ENCODE measurements at regions not wholly inside any gene's neighbourhood (a gene's known extent, or its start where the extent isn't known, plus 50 kb on each side); places are given as distances from the start of the nearest gene placed in this dataset.

GRCh38 chr7:31398815-31399214 lies 58.3 kb upstream of the NEUROD6 start:
- DNase-seq (ENCODE audit: low read depth): no peak

DNA sequence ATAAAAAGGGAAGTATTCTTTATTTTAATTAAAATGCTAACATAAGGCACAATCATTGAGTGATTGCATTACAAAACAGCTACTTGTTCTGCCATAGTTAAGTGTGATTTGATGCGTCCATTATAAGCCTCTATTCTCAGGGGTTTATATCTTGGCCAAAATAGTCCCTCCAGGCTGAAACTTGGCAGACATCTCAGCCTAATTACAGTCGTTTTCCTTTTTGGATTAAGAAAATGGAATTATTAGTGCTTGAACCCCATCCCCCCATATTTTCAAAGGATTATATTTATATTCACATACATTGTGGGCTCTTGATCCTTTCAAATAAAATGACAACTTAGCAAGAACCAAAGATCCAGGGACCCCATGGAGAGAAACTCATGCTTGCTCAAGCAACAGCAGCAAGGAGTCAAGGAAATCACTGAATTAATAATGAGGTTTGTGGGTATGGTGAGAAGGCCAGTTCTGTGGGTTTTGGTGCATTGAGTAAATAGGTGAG lies 66.7 kb upstream of the NEUROD6 start:
- no peak for DNase-seq (ENCODE audit: low read depth)

DNA sequence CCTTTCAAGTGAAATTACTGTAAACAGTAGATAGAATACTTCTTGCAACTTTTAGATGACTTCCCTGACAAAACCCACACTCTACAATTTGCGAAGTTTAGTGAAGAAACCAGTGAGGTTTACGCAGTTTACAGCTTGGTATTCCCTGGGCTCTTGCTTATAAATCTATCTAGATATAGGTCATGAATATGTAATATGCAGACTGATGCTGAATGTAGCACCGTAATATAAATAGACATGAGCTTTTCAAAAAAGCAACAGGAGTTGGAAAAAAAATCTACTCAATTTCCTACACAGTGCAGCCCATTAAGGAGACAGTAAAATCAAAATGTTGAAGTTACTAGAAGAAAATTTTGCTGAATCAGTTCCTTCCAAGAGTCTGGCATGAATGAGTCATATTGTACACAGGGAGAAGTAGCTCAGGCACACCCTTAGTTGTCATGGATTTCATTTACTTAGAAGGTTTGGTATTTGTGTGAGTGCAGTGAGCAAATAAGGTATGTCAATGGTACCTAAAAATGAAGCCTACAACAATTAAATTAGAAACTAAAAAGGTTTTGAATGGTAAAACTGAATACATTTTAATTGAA lies 67.7 kb upstream of the NEUROD6 start:
- peak; percentile 86 for DNase-seq (ENCODE audit: low read depth)

DNA sequence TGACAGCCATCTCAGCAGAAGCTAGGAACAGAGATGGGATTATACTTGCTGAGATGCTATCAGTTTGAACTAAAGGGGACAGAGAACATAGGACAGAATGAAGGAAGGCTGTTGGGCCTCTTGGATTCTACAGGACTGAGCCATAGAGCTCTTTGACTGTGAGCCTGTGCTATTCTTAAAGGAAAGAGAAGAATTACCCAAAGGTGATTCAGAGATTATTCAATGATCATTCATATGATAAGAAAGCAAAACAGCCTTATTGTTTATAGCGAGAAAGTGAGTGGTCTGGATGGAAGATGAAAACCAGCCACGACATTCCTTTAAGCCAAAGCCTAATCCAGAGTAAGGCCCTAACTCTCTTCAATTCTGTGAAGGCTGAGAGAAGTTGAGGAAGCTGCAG lies 69.7 kb upstream of the NEUROD6 start:
- peak; percentile 63 for DNase-seq (ENCODE audit: low read depth)

- no peak for DNase-seq (ENCODE audit: low read depth)
These were observed 70.9 kb upstream of the NEUROD6 start for GRCh38 chr7:31411416-31411815.

GRCh38 chr7:31413766-31414165 lies 73.2 kb upstream of the NEUROD6 start:
- DNase-seq (ENCODE audit: low read depth): no peak

DNA sequence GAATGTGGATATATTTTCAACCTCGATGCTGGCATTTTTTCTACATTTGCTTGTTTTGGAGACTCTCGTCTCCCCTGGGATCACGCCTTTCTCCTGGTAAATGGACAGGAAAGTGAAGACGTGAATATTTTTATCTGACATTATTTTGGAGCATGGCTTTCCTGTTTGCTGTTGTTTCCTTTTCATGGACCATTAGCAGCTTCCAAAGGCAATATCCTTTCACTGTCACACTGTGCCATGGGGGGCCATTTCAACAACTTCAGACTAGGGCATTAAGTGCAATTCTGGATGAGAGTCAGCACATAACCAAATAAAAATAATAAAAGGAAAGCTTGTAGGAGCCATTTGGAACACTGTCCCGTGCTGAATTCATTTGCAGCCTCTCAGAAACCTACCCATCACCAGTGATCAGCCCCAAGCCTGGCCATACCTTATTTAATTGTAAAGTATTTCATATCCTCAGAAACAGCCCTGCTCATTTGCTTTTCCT lies 75.9 kb upstream of the NEUROD6 start:
- no peak for DNase-seq (ENCODE audit: low read depth)

DNA sequence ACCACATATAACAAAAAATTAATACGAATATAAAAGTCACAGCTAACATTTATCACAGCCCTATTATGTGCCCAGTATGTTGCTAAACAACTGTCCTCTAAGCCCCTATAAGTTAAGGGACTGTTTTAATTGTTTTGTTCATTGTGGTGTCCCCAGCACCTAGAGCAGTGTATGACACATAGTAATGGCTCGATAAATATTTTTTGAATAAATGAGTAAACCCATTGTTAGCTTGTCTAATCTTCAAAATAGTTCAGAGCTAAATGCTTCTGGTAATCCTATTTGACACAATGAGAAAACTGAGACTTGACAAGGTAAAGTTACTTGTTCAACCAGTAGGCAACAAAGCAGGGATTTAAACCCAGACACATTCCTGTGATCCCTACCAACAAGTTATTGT lies 78.4 kb upstream of the NEUROD6 start:
- DNase-seq (ENCODE audit: low read depth): peak; percentile 38

DNA sequence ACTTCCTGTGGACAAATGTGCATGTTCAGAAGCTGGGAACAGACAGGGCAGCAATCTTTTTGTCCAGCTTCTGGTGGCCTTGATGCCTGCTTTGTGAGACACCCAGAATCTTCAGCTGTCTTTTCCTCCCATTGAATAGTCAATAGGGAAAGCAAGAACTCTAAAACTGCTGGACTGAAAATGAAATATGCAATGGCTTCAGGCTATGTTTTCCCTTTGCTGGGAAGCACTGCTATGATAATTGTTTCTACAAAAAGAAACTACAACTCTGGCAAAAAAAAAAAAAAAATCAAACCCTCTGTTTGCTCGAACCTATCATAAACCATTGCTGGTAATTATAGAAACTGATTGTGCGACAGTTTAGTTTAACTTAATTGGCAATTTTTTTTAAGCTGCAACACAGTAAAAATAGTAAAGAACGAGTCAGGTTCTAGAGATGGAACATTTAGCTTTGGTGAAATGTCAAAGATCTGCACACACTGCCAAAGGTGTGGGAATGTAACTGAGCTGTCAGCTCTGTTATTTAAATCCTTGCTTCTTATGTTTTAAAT lies 79.1 kb upstream of the NEUROD6 start:
- DNase-seq (ENCODE audit: low read depth): no peak

DNA sequence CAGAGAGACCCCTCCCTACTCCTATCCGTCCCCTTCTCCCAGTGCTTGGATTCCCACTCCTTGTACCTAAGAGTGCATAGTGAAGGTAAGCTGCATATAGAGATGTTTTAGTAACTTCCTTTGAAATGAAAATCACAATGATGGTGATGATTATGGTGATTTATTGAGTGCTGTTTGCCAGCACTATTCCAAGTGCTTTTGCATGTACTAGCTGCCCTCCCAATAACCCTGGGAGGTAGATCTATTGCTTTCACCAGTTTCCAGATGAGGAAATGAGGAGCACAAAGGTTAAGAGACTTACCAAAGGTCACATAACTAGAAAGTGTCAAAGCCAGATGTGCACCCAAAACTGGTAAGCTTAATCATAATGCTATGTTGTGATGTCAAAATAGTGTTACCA lies 80.4 kb upstream of the NEUROD6 start:
- DNase-seq (ENCODE audit: low read depth): no peak

GRCh38 chr7:31421607-31422006 lies 81.1 kb upstream of the NEUROD6 start:
- no peak for DNase-seq (ENCODE audit: low read depth)

DNA sequence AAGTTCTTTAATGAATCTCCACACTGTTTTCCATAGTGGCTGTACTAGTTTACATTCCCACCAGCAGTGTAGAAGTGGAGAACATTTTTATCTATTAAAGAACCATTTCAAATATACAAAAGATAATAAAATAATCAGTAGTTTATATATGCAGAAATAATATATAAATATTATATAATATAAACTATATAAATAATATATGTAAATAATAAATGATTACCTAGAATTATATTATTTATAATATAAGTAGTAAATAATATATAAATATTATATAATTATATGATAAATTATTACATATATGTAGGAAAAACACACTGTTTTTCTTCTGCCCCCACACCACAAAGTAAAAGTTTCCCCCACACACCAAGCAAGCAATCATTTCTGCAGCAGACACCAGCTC lies 83.5 kb upstream of the NEUROD6 start:
- DNase-seq (ENCODE audit: low read depth): no peak

GRCh38 chr7:31432176-31432575 lies 81.7 kb upstream of the ITPRID1 start:
- DNase-seq (ENCODE audit: low read depth): no peak

- DNase-seq (ENCODE audit: low read depth): peak; percentile 39
These were observed 81.0 kb upstream of the ITPRID1 start for GRCh38 chr7:31432836-31433340.

GRCh38 chr7:31437250-31437865 lies 76.5 kb upstream of the ITPRID1 start:
- peak; percentile 6 for DNase-seq (ENCODE audit: low read depth)

DNA sequence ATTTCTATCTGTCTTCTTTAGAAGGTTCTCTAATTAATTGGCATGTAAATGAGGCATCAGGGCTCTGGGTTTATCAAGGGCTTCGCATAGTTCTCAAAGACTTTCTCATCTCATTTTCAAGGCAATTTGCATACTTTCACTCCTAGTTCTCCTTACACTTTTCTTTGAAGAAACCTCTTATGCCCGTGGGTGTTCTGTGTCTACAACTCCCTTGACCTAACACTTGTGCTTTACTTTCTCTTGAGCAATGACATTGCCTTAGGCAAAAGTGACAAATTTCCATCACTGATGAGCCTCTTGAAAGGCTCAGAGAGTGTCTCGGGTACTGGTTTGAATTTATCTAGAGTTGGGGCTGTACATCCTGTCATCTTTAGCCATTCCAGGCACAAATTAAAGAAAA lies 74.7 kb upstream of the ITPRID1 start:
- no peak for DNase-seq (ENCODE audit: low read depth)

DNA sequence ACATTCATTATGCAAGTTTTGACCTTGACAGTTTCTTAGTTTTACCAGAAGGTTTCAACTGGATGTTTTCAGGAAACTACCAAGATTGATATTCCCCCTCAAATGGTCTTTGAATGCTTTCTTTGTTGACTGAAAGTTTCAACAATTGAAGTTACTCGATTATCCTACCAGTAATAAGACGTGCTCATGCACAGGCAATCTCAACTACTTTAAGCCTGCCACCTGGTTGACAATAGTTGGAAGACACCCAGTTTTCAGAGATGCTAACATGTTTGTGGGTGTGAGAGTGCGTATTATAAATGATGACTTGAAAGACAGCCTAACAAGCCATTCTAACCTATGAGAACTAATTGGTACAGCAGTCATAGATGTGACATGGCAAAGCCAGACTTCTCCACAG lies 73.4 kb upstream of the ITPRID1 start:
- DNase-seq (ENCODE audit: low read depth): no peak

- DNase-seq (ENCODE audit: low read depth): no peak
These were observed 71.3 kb upstream of the ITPRID1 start for GRCh38 chr7:31442626-31443025.

- peak; percentile 50 for DNase-seq (ENCODE audit: low read depth)
These were observed 70.4 kb upstream of the ITPRID1 start for GRCh38 chr7:31443457-31443856.

DNA sequence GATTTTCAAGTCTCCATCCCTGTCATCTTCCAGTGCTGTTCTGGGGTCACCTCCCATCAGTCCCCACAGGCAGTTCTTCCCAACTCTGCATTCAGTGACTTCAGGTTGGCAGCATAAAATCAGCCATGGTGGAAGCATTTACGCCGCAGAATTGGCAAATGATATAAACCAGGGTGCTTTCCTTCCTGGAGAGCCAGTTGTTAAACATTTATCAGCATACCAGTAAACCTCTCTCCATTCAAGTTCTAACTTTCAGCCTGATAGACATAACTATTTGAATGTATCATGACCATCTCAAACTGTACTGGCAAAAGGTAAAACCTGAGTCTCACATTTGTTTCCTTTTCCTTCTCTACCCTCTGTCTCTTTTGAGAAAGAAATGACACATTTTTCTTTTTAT lies 69.7 kb upstream of the ITPRID1 start:
- DNase-seq (ENCODE audit: low read depth): no peak

GRCh38 chr7:31445686-31446355 lies 68.1 kb upstream of the ITPRID1 start:
- DNase-seq (ENCODE audit: low read depth): no peak

DNA sequence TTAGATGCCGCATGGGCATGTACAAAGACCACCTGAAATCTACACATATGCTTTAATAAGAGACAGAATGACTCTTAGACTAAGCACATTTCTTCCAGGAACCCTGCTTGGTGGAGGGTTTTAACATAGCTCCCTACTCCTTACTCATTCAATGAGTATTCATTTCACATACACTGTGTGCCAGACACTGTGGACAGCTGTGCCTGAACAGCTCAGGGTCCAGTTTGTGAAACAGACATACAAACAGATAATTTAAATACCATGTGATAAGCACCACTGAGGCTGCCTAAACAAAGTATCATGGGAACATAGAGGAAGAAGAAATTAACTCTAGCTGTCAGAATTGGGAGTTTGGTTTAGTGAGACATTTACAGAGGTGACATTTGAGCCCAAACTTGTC lies 65.2 kb upstream of the ITPRID1 start:
- no peak for DNase-seq (ENCODE audit: low read depth)

All from HT1080 (cell line).